H54 (cell line): ENCODE measurements at regions not wholly inside any gene's neighbourhood (a gene's known extent, or its start where the extent isn't known, plus 50 kb on each side); places are given as distances from the start of the nearest gene placed in this dataset.

Source experiments
- DNase-seq: peaks from one replicate; pipeline ENCODE4 v3.0.0; 2011; ENCODE audit warnings: low spot score, mixed read lengths; ENCODE audit not compliant: insufficient read length
- FAIRE-seq: peaks from 3 replicates; lab custom pipeline; 2011; peaks lifted over from hg19 to GRCh38; lab: Jason Lieb, UNC
- POLR2A ChIP-seq: IDR thresholded peaks from 2 replicates; pipeline ENCODE4 v1.6.1; 2011; ENCODE audit warnings: low read depth, mild to moderate bottlenecking, low read length

GRCh38 chr6:98463038-98464000 lies 371.1 kb upstream of the POU3F2 start:
- no peak for FAIRE-seq
- DNase-seq = no peak
- TF ChIP-seq POLR2A = no peak

GRCh38 chr6:98467091-98467490 lies 367.3 kb upstream of the POU3F2 start:
- no peak for TF ChIP-seq POLR2A
- DNase-seq (no peak), FAIRE-seq (no peak)

DNA sequence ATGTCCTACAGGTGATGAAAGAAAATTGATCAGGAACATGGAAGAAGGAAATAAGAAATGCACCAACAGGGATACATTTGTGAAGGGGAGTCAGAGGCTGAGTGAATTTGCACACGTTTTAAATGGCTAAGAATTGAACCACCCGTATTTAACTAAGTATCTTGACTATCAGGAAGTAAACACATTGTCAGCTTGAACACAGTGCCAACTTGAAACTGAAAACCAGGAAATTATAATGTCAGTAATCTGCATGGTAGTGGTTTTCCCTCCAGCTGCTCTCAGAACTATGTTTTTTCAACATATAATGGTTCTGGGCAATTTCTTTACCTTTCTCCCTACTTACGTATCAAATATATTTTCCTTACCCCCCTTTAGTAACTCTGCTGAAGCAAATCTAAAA lies 366.5 kb upstream of the POU3F2 start:
- no peak for TF ChIP-seq POLR2A
- no peak for DNase-seq
- FAIRE-seq = no peak

DNA sequence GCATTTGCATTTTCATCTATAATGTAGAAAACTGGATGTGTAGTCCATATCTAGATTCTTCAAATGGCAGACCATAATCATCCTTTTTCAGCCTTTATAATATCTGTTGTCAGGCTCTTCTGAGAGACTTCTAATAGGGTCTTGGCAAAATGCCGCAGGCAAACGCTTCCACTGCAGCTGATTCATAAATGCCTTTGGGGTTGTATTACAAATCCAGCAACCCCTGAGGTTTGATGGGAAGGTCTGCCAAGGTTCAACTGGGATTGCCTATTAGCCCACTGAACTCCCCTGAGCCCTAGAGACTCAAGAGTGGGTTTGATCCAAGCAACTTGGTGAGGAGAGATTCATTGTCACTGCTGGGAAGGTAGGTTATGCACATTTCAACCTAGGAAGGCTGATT lies 365.2 kb upstream of the POU3F2 start:
- TF ChIP-seq POLR2A = no peak
- no peak for DNase-seq
- FAIRE-seq = no peak

- no peak for FAIRE-seq
- no peak for TF ChIP-seq POLR2A
Observed at GRCh38 chr6:98470821-98471220, 363.6 kb upstream of the POU3F2 start.

GRCh38 chr6:98471444-98471843 lies 362.9 kb upstream of the POU3F2 start:
- FAIRE-seq = no peak
- DNase-seq = no peak
- no peak for TF ChIP-seq POLR2A

More at GRCh38 chr6:98470821-98471220, 363.6 kb upstream of the POU3F2 start:
- no peak for DNase-seq

DNA sequence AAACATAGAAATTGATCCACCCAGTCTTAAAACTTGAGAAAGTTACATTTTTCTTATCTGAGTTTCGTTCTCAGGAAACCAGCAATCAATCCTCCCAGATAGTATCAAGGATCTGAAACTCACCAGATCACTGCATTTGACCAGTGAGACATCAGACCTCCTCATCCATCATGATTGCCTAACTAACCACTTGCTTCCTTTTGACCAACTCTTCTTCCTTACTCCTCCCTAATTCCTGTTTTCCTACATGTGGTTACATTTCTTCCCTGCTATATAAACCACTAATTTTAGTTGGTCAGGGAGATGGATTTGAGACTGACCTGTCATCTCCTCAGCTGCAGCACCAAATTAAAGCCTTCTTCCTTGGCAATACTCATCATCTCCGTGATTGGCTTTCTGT lies 357.1 kb upstream of the POU3F2 start:
- TF ChIP-seq POLR2A = no peak
- DNase-seq = no peak
- no peak for FAIRE-seq

- FAIRE-seq = no peak
- no peak for TF ChIP-seq POLR2A
- DNase-seq = no peak
Observed at GRCh38 chr6:98484696-98485095, 349.7 kb upstream of the POU3F2 start.

DNA sequence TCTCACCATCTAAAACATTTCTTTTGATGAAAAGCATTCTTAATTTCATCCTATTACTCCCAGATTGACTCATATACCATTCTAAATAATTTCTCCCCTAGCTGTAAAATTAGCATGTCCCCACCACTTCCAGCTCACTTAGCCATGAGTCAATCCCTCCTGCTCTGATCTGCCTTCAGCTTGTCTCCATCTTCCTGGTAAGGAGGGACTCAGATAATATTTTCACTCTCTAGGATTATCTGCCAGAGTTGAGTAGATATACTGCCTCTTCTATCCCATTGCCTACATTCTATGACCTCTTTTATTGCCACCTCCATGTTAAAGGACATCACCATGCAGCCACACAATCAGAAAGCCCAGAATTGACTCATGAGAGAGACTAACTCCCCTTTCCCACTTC lies 348.8 kb upstream of the POU3F2 start:
- DNase-seq (no peak), FAIRE-seq (no peak)
- TF ChIP-seq POLR2A = no peak

GRCh38 chr6:98486057-98486456 lies 348.3 kb upstream of the POU3F2 start:
- no peak for TF ChIP-seq POLR2A
- no peak for DNase-seq
- FAIRE-seq = no peak

- FAIRE-seq (no peak), DNase-seq (no peak)
- no peak for TF ChIP-seq POLR2A
Observed at GRCh38 chr6:98487612-98488011, 346.8 kb upstream of the POU3F2 start.

GRCh38 chr6:98498144-98498775 lies 336.1 kb upstream of the POU3F2 start:
- no peak for TF ChIP-seq POLR2A
- FAIRE-seq = no peak
- no peak for DNase-seq

- no peak for TF ChIP-seq POLR2A
- DNase-seq = no peak
- FAIRE-seq = no peak
Observed at GRCh38 chr6:98498866-98499265, 335.5 kb upstream of the POU3F2 start.

DNA sequence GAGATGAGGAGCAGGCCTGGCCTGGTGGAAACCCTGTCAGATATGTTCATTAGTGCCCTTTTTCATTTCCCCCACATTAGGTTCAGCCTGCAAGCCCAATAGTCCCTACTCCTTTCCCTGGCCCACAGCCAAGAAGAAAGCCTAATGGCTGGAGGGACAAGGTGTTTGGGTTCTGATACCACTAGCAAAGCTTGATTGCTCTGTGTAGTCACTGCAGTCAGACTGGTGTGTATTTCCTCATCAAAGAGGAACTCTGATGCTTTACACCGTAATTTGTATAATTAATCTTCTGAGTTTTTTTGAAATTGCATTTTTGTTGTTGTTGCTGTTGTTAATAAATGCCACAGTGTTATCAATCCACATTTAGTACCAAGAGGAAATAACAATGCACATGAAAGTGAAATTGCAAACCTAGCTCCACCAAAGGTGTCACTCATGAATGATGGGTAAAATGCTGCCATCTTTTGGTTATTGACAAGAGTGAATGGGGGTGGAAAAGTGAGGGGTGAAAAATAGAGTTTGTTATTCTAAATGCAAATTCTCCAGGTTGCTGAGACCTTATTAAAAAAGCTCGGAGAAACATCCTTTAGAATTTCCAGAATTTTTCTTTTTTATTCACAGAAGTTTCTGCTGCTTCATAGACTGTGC lies 320.2 kb upstream of the POU3F2 start:
- no peak for FAIRE-seq
- TF ChIP-seq POLR2A = no peak
- DNase-seq = no peak

DNA sequence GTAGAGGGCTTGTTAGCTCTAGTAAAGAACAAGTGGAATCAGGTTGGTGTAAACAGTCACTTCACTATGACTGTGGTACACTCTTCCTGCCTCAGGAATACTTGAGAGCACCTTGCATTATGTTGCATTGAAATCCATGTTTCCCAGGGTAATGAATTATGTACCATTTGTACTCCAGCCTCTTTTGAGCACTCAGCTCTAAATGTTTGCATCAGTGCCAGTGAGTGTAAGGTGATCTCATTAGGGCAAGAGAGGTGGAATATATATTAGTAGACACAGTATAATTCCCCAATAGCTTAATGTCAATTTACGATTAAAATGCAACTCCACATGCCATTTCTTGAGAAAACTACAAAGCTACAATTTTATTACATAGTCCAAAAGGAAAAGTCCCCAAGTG lies 319.6 kb upstream of the POU3F2 start:
- DNase-seq (no peak), FAIRE-seq (no peak)
- no peak for TF ChIP-seq POLR2A
